Natural killer cell treated with Interleukin-12 subunit alpha and Interleukin-12 subunit beta and Interleukin-15 and Interleukin-18, amount 100 ng/mL, for 72 hours (primary cell): ENCODE measurements at regions not wholly inside any gene's neighbourhood (a gene's known extent, or its start where the extent isn't known, plus 50 kb on each side); places are given as distances from the start of the nearest gene placed in this dataset.

Source experiments
- ATAC-seq, 2 donors: fragments of 150-1000 bp; cut with Tn5 transposase in 1 of 2; sonication (Bioruptor Pico), chemical (Tn5 transposase) in 1 of 2; 2 replicates each; pipeline ENCODE4 v1.10.0; 2021
- DNase-seq: peaks from one replicate; pipeline ENCODE4 v3.0.0; 2022; ENCODE audit warnings: low spot score
- H3K27ac Mint-ChIP-seq, 2 donors: 1 replicate in 1 of 2; 2 replicates in 1 of 2; pipeline ENCODE4 v1.8.0; 2022; ENCODE audit warnings: mixed read lengths in 2 of 2, mild to moderate bottlenecking in 1 of 2, moderate library complexity in 1 of 2
- H3K27me3 Mint-ChIP-seq, 2 donors: 1 replicate in 1 of 2; 2 replicates in 1 of 2; pipeline ENCODE4 v1.8.0; 2022; ENCODE audit warnings: mixed read lengths in 2 of 2
- H3K36me3 Mint-ChIP-seq: one replicate; pipeline ENCODE4 v1.8.0; 2022; ENCODE audit warnings: mixed read lengths
- H3K4me1 Mint-ChIP-seq, 2 donors: 1 replicate in 1 of 2; 2 replicates in 1 of 2; pipeline ENCODE4 v1.8.0; 2022; ENCODE audit warnings: low read depth in 2 of 2, mixed read lengths in 2 of 2, mild to moderate bottlenecking in 1 of 2
- H3K4me3 Mint-ChIP-seq: one replicate; pipeline ENCODE4 v1.8.0; 2022; ENCODE audit warnings: mixed read lengths
- H3K9me3 Mint-ChIP-seq: 2 replicates; pipeline ENCODE4 v1.8.0; 2022; ENCODE audit warnings: mixed read lengths

GRCh38 chr5:66346869-66347268, 202.8 kb downstream of the SREK1 start:
- Mint-ChIP-seq H3K36me3 (no peaks in the 10 kb centered on the region), H3K4me3 (no peak overlapping the region), H3K9me3 (peaks cover 3% of the 10 kb centered on the region), H3K27ac (no peak overlapping the region), H3K4me1 (no peaks in the 10 kb centered on the region), H3K27me3 (peaks cover 15 to 40% of the 10 kb centered on the region in 2 donors)
- DNase-seq (no peak), ATAC-seq (no peak)

DNA sequence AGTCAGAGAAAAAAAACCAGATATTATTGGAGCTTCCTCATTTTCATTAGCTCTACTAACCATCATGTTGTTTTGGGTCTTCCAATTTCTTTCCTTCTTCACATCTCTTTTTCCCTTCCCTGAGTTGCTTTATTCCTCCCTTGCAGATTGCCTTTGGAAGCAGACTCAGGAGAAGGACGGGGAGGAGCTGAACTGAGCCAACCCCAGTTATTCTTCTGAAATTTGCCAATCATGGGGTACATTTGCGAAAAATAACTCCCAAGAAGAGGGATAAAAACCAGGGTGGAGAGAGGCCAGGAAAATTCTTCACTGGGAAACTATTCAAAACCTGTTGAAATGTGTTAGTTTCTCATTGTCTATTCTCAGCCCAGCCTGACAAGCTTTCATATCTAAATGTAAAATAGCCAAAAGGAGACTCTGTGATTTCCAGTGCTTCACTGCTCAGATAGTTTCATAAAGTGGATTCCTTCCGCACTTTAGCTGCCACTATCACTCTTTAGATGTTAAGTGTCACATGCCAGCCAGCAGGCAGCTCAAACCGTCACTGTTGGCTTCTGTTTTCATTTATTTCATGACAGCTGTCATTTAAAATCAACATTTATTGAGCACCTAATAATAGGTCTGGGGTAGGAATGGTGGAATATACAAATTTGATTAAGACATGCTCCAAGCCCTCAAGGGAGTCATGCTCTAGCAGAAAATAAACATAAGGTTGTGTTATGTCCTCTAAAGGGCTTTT, 204.5 kb downstream of the SREK1 start:
- H3K36me3 Mint-ChIP-seq, result no peaks in the 10 kb centered on the region
- peaks cover 15 to 45% of the 10 kb centered on the region in 2 donors for H3K27me3 Mint-ChIP-seq
- H3K9me3 Mint-ChIP-seq, result peaks cover 3% of the 10 kb centered on the region
- ATAC-seq, result no peak
- H3K4me3 Mint-ChIP-seq, result no peak overlapping the region
- no peaks in the 10 kb centered on the region for H3K4me1 Mint-ChIP-seq
- no peak overlapping the region for H3K27ac Mint-ChIP-seq
- DNase-seq, result no peak

DNA sequence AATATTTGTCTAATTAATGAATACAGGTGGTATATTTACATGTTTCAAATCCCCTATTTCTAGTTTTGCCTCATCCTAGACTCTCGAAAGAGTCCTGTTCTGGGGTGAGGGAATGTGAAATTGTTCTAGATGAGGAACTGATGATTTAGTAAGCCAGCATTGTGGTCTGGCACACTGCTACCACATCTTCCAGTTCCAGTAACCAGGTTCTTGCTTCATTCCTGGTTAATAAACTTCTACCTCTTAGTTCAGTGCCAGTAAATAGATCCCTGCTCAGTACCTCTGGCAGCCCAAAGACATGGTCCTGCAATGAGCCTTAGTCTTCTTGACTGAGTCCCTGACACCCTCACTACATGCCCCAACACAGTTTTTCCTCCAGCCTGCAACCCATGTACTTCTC, 207.7 kb downstream of the SREK1 start:
- ATAC-seq, result peak in 1 of 2 donors; percentile 20
- Mint-ChIP-seq H3K36me3 (no peaks in the 10 kb centered on the region), H3K4me3 (no peak overlapping the region), H3K27ac (no peak overlapping the region), H3K27me3 (peaks cover 14 to 43% of the 10 kb centered on the region in 2 donors), H3K4me1 (no peaks in the 10 kb centered on the region), H3K9me3 (no peaks in the 10 kb centered on the region)
- no peak for DNase-seq

- Mint-ChIP-seq H3K4me1 (no peaks in the 10 kb centered on the region), H3K4me3 (no peak overlapping the region), H3K9me3 (no peaks in the 10 kb centered on the region), H3K27ac (no peak overlapping the region), H3K27me3 (peaks cover 12 to 39% of the 10 kb centered on the region in 2 donors), H3K36me3 (no peaks in the 10 kb centered on the region)
- DNase-seq (no peak), ATAC-seq (no peak)
Measured at GRCh38 chr5:66353186-66353585, 209.1 kb downstream of the SREK1 start.

- no peaks in the 10 kb centered on the region for H3K36me3 Mint-ChIP-seq
- ATAC-seq, result no peak
- peaks cover 6 to 30% of the 10 kb centered on the region in 2 donors for H3K27me3 Mint-ChIP-seq
- H3K9me3 Mint-ChIP-seq, result no peaks in the 10 kb centered on the region
- no peak overlapping the region for H3K4me3 Mint-ChIP-seq
- no peaks in the 10 kb centered on the region for H3K4me1 Mint-ChIP-seq
- H3K27ac Mint-ChIP-seq, result no peak overlapping the region
- DNase-seq, result no peak
Measured at GRCh38 chr5:66354422-66354821, 210.3 kb downstream of the SREK1 start.

- DNase-seq, result no peak
- H3K36me3 Mint-ChIP-seq, result no peaks in the 10 kb centered on the region
Measured at GRCh38 chr5:66356011-66356565, 212.0 kb downstream of the SREK1 start.

DNA sequence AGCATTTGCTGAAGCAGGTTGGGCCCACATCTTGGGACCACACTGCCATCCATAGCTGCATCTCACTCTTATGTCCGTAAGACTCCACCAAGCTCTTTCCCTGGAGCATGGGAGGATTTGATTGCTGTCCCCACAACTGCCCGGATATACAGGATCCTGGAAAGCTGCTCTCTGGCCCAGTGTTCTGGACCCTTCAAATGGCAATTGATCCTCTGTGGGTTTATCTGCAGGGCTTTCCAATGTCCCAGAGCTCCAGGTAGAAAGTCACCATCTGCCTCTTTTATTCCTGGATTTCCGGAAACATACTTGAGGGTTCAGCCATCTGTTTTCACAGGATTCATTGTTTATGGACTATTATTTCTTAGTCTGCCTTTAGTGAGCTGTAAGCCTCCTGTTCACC, 214.6 kb downstream of the SREK1 start:
- no peak overlapping the region for H3K4me3 Mint-ChIP-seq
- H3K9me3 Mint-ChIP-seq, result no peaks in the 10 kb centered on the region
- H3K27ac Mint-ChIP-seq, result no peak overlapping the region
- H3K4me1 Mint-ChIP-seq, result no peaks in the 10 kb centered on the region
- no peaks in the 10 kb centered on the region for H3K36me3 Mint-ChIP-seq
- DNase-seq, result no peak
- peaks cover 4 to 20% of the 10 kb centered on the region in 2 donors for H3K27me3 Mint-ChIP-seq
- ATAC-seq, result no peak

More at GRCh38 chr5:66356011-66356565, 212.0 kb downstream of the SREK1 start:
- peaks cover 6 to 22% of the 10 kb centered on the region in 2 donors for H3K27me3 Mint-ChIP-seq
- H3K4me1 Mint-ChIP-seq, result no peaks in the 10 kb centered on the region
- H3K9me3 Mint-ChIP-seq, result no peaks in the 10 kb centered on the region
- H3K4me3 Mint-ChIP-seq, result no peak overlapping the region
- ATAC-seq, result no peak
- no peak overlapping the region for H3K27ac Mint-ChIP-seq

DNA sequence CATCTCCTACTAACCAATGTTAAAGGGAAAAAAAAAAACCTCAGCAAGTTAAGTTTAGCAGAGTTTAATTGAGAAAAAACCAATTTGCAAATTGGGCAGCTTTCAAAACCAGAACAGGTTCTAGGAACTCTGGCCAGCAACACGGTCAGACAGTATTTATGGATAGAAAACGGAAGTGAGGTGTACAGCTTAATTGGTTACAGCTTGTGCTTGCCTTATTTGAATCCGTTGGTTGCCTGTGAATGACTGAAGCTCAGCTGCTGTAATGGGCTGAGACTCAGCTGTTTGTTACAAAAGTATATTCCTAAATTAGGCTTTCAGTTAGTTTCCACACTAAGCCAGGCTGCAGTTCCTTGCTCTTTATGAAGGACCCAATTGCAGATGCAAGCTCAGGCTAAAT, 217.0 kb downstream of the SREK1 start:
- Mint-ChIP-seq H3K36me3 (no peaks in the 10 kb centered on the region), H3K4me3 (no peak overlapping the region), H3K27ac (no peak overlapping the region), H3K27me3 (peaks cover 0 to 19% of the 10 kb centered on the region in 2 donors), H3K4me1 (no peaks in the 10 kb centered on the region), H3K9me3 (no peaks in the 10 kb centered on the region)
- ATAC-seq, result no peak
- DNase-seq, result no peak

GRCh38 chr5:66362046-66362445, 217.9 kb downstream of the SREK1 start:
- Mint-ChIP-seq H3K27me3 (peaks cover 2 to 19% of the 10 kb centered on the region in 2 donors), H3K4me3 (no peak overlapping the region), H3K9me3 (no peaks in the 10 kb centered on the region), H3K36me3 (no peaks in the 10 kb centered on the region), H3K4me1 (no peaks in the 10 kb centered on the region), H3K27ac (no peak overlapping the region)
- DNase-seq (no peak), ATAC-seq (no peak)

GRCh38 chr5:66362687-66363086, 218.6 kb downstream of the SREK1 start:
- no peak overlapping the region for H3K27ac Mint-ChIP-seq
- H3K36me3 Mint-ChIP-seq, result no peaks in the 10 kb centered on the region
- H3K4me1 Mint-ChIP-seq, result no peaks in the 10 kb centered on the region
- H3K27me3 Mint-ChIP-seq, result peaks cover 3 to 19% of the 10 kb centered on the region in 2 donors
- ATAC-seq (no peak), DNase-seq (no peak)
- no peaks in the 10 kb centered on the region for H3K9me3 Mint-ChIP-seq
- H3K4me3 Mint-ChIP-seq, result no peak overlapping the region

GRCh38 chr5:66363097-66363496, 219.0 kb downstream of the SREK1 start:
- no peaks in the 10 kb centered on the region for H3K36me3 Mint-ChIP-seq
- ATAC-seq, result no peak
- no peaks in the 10 kb centered on the region for H3K4me1 Mint-ChIP-seq
- no peak overlapping the region for H3K4me3 Mint-ChIP-seq
- H3K9me3 Mint-ChIP-seq, result no peaks in the 10 kb centered on the region
- no peak for DNase-seq
- H3K27ac Mint-ChIP-seq, result no peak overlapping the region
- peaks cover 3 to 19% of the 10 kb centered on the region in 2 donors for H3K27me3 Mint-ChIP-seq

DNA sequence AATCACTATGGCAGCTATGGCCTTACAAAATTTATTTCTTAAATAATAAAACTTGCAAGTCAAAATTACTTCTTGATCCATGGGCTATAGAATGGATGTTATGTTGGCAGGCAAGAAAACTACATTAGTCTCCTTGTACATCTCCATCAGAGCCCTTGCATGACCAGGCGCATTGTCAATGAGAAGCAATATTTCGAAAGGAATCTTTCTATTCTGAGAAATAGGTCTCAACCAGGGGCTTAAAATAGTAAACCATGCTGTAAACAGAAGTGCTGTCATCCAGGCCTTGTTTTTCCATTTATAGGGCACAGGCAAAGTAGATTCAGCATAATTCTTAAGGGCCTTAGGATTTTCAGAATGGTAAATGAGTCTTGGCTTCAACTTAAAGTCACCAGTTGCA, 220.1 kb downstream of the SREK1 start:
- peaks cover 8 to 19% of the 10 kb centered on the region in 2 donors for H3K27me3 Mint-ChIP-seq
- no peak for DNase-seq
- no peak overlapping the region for H3K4me3 Mint-ChIP-seq
- H3K4me1 Mint-ChIP-seq, result no peaks in the 10 kb centered on the region
- no peaks in the 10 kb centered on the region for H3K36me3 Mint-ChIP-seq
- H3K9me3 Mint-ChIP-seq, result no peaks in the 10 kb centered on the region
- ATAC-seq, result no peak
- H3K27ac Mint-ChIP-seq, result no peak overlapping the region

GRCh38 chr5:66365981-66366380, 221.9 kb downstream of the SREK1 start:
- Mint-ChIP-seq H3K36me3 (no peaks in the 10 kb centered on the region), H3K4me1 (no peaks in the 10 kb centered on the region), H3K4me3 (no peak overlapping the region), H3K27me3 (peaks cover 11 to 19% of the 10 kb centered on the region in 2 donors), H3K27ac (no peak overlapping the region), H3K9me3 (no peaks in the 10 kb centered on the region)
- ATAC-seq, result no peak
- no peak for DNase-seq

- Mint-ChIP-seq H3K9me3 (no peaks in the 10 kb centered on the region), H3K4me1 (no peaks in the 10 kb centered on the region), H3K4me3 (no peak overlapping the region), H3K36me3 (no peaks in the 10 kb centered on the region), H3K27me3 (peaks cover 13 to 14% of the 10 kb centered on the region in 2 donors), H3K27ac (no peak overlapping the region)
- DNase-seq (no peak), ATAC-seq (no peak)
Measured at GRCh38 chr5:66367814-66368541, 223.9 kb downstream of the SREK1 start.
